MM.1S (cell line): ENCODE measurements at regions not wholly inside any gene's neighbourhood (a gene's known extent, or its start where the extent isn't known, plus 50 kb on each side); places are given as distances from the start of the nearest gene placed in this dataset.
A peak's percentile ranks its signal among the peaks of the same experiment; 100 is the strongest.

Source experiments
- EZH2 ChIP-seq: fragments of 300-600 bp; sonication (generic); optimal IDR thresholded peaks from 2 replicates; pipeline ENCODE3; 2017; ENCODE audit warnings: low read depth, mild to moderate bottlenecking, antibody characterized with exemption, low read length, mixed read lengths
- TF ChIP-seq, protein P1 (sequence below): fragments of 300-600 bp; sonication (generic); IDR thresholded peaks from 2 replicates; pipeline ENCODE4 v1.5.1; 2016; ENCODE audit warnings: antibody characterized with exemption, low read length, mixed read lengths

DNA sequence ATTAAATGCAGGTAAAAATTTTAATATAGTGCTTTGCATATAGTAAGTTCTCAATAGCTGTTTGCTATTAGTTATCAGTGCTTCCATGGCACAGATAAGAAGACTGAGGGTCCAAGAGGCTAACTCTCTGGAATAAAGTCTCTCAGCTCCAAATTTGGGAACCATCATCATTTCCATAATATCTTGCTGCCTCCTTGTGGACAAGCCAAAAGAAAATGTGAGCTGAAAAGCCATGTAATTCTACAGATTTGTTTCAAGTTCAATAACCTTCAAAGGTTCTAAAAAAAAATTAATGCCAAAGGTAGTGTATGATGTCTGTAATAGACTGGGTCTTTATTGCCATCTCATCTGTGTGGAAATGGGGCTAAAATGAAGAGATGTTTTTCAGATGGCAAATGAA lies 136.9 kb upstream of the VCX start:
- TF ChIP-seq, protein P1, sequence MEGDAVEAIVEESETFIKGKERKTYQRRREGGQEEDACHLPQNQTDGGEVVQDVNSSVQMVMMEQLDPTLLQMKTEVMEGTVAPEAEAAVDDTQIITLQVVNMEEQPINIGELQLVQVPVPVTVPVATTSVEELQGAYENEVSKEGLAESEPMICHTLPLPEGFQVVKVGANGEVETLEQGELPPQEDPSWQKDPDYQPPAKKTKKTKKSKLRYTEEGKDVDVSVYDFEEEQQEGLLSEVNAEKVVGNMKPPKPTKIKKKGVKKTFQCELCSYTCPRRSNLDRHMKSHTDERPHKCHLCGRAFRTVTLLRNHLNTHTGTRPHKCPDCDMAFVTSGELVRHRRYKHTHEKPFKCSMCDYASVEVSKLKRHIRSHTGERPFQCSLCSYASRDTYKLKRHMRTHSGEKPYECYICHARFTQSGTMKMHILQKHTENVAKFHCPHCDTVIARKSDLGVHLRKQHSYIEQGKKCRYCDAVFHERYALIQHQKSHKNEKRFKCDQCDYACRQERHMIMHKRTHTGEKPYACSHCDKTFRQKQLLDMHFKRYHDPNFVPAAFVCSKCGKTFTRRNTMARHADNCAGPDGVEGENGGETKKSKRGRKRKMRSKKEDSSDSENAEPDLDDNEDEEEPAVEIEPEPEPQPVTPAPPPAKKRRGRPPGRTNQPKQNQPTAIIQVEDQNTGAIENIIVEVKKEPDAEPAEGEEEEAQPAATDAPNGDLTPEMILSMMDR, result peak; percentile 20
- no peak for TF ChIP-seq EZH2
